Fibroblast of lung (primary cell): ENCODE measurements at regions not wholly inside any gene's neighbourhood (a gene's known extent, or its start where the extent isn't known, plus 50 kb on each side); places are given as distances from the start of the nearest gene placed in this dataset.
A peak's percentile ranks its signal among the peaks of the same experiment; 100 is the strongest.

Source experiments
- DNase-seq, 2 donors: peaks; one replicate each; pipeline versions ENCODE4 v3.0.0 to v3.0.0-alpha.2; 2010; ENCODE audit warnings: low read depth in 2 of 2
- H2AFZ ChIP-seq: 2 replicates; pipeline ENCODE4 v1.5.1; 2012; ENCODE audit warnings: low read length, control low read depth, inconsistent platforms
- H3K27ac ChIP-seq: 2 replicates; pipeline ENCODE4 v1.5.1; 2011; ENCODE audit warnings: low read length, control low read depth; ENCODE audit not compliant: insufficient read depth
- H3K27me3 ChIP-seq: 2 replicates; pipeline ENCODE4 v1.5.1; 2011; ENCODE audit warnings: mild to moderate bottlenecking, low read length; ENCODE audit not compliant: control insufficient read depth, insufficient read depth
- H3K36me3 ChIP-seq: 2 replicates; pipeline ENCODE4 v1.5.1; 2011; ENCODE audit warnings: low read length; ENCODE audit not compliant: control insufficient read depth, insufficient read depth
- H3K4me1 ChIP-seq: 2 replicates; pipeline ENCODE4 v1.5.1; 2011; ENCODE audit warnings: low read length; ENCODE audit not compliant: control insufficient read depth, insufficient read depth; ENCODE audit errors: extremely low read depth
- H3K4me2 ChIP-seq: 2 replicates; pipeline ENCODE4 v1.5.1; 2011; ENCODE audit warnings: low read length, control low read depth; ENCODE audit not compliant: insufficient read depth; ENCODE audit errors: extremely low read depth
- H3K4me3 ChIP-seq, 4 experiments: fragments of 200-600 bp in 1 of 4; sonication (generic) in 1 of 4; replicated peaks in 1 of 4; 2 replicates each; pipeline ENCODE4 v1.5.1; 2011 to 2016; ENCODE audit warnings: low read length in 4 of 4, low read depth in 3 of 4, mild to moderate bottlenecking in 3 of 4, control low read depth in 2 of 4, inconsistent platforms in 1 of 4, mixed read lengths in 1 of 4; ENCODE audit not compliant: insufficient read depth in 1 of 4; ENCODE audit errors: control extremely low read depth in 1 of 4
- H3K79me2 ChIP-seq: 2 replicates; pipeline ENCODE4 v1.5.1; 2012; ENCODE audit warnings: mild to moderate bottlenecking, low read length, inconsistent platforms; ENCODE audit not compliant: control insufficient read depth, insufficient read depth
- H3K9ac ChIP-seq: 2 replicates; pipeline ENCODE4 v1.5.1; 2011; ENCODE audit warnings: mild to moderate bottlenecking, low read length, control low read depth; ENCODE audit not compliant: insufficient read depth
- H3K9me3 ChIP-seq: 2 replicates; pipeline ENCODE4 v1.5.1; 2012; ENCODE audit warnings: low read depth, low read length; ENCODE audit not compliant: control insufficient read depth, insufficient read depth
- H4K20me1 ChIP-seq: 2 replicates; pipeline ENCODE4 v1.5.1; 2011; ENCODE audit warnings: low read length; ENCODE audit not compliant: control insufficient read depth, insufficient read depth; ENCODE audit errors: extremely low read depth
- CTCF ChIP-seq, 2 donors: IDR thresholded peaks in 1 of 2; conservative IDR thresholded peaks in 1 of 2; 1 replicate in 1 of 2; 2 replicates in 1 of 2; pipeline ENCODE4 v1.5.1; 2011 to 2012; ENCODE audit warnings: low read length in 2 of 2, control low read depth in 1 of 2, inconsistent platforms in 1 of 2, low read depth in 1 of 2, mild to moderate bottlenecking in 1 of 2
- EZH2 ChIP-seq: IDR thresholded peaks from 2 replicates; pipeline ENCODE4 v1.5.1; 2012; ENCODE audit warnings: low read length, control low read depth, mild to moderate bottlenecking; ENCODE audit errors: missing control alignments

GRCh38 chr6:8633762-8634161 lies 198.4 kb upstream of the SLC35B3 start:
- Histone ChIP-seq H3K9ac (no peak overlapping the region), H2AFZ (no peak overlapping the region), H3K4me2 (no peak overlapping the region), H3K27me3 (no peaks in the 10 kb centered on the region), H3K9me3 (no peaks in the 10 kb centered on the region), H3K4me3 (no peak overlapping the region), H4K20me1 (no peaks in the 10 kb centered on the region), H3K36me3 (no peaks in the 10 kb centered on the region), H3K4me1 (no peaks in the 10 kb centered on the region), H3K27ac (no peak overlapping the region), H3K79me2 (no peaks in the 10 kb centered on the region)
- no peak for DNase-seq
- TF ChIP-seq EZH2 (no peak), CTCF (conservative IDR thresholded peaks at IDR 0.05 in 1 of 2, IDR thresholded peaks at IDR 0.05 in 1 of 2; ENCODE audit: low read depth in 1 of 2, low read length in 2 of 2) (no peak)

GRCh38 chr6:8628736-8629135 lies 193.4 kb upstream of the SLC35B3 start:
- H3K79me2 ChIP-seq = no peaks in the 10 kb centered on the region
- no peaks in the 10 kb centered on the region for H3K9me3 ChIP-seq
- TF ChIP-seq EZH2 (no peak), CTCF (conservative IDR thresholded peaks at IDR 0.05 in 1 of 2, IDR thresholded peaks at IDR 0.05 in 1 of 2; ENCODE audit: low read depth in 1 of 2, low read length in 2 of 2) (no peak)
- no peak overlapping the region for H2AFZ ChIP-seq
- H3K9ac ChIP-seq = no peak overlapping the region
- no peak overlapping the region for H3K4me3 ChIP-seq
- H4K20me1 ChIP-seq = no peaks in the 10 kb centered on the region
- H3K4me1 ChIP-seq = no peaks in the 10 kb centered on the region
- no peak overlapping the region for H3K27ac ChIP-seq
- no peaks in the 10 kb centered on the region for H3K27me3 ChIP-seq
- H3K4me2 ChIP-seq = no peak overlapping the region
- no peaks in the 10 kb centered on the region for H3K36me3 ChIP-seq
- DNase-seq = no peak

GRCh38 chr6:8628063-8628462 lies 192.7 kb upstream of the SLC35B3 start:
- no peaks in the 10 kb centered on the region for H3K79me2 ChIP-seq
- no peaks in the 10 kb centered on the region for H3K9me3 ChIP-seq
- no peaks in the 10 kb centered on the region for H3K27me3 ChIP-seq
- H3K4me1 ChIP-seq = no peaks in the 10 kb centered on the region
- no peaks in the 10 kb centered on the region for H4K20me1 ChIP-seq
- H3K27ac ChIP-seq = no peak overlapping the region
- no peak overlapping the region for H3K4me2 ChIP-seq
- no peak overlapping the region for H2AFZ ChIP-seq
- no peak overlapping the region for H3K4me3 ChIP-seq
- DNase-seq = peak in 1 of 2 donors; percentile 0
- H3K9ac ChIP-seq = no peak overlapping the region
- TF ChIP-seq EZH2 = no peak
- no peak for TF ChIP-seq CTCF (conservative IDR thresholded peaks at IDR 0.05 in 1 of 2, IDR thresholded peaks at IDR 0.05 in 1 of 2; ENCODE audit: low read depth in 1 of 2, low read length in 2 of 2)
- no peaks in the 10 kb centered on the region for H3K36me3 ChIP-seq
